GM12891 (cell line): ENCODE measurements at regions not wholly inside any gene's neighbourhood (a gene's known extent, or its start where the extent isn't known, plus 50 kb on each side); places are given as distances from the start of the nearest gene placed in this dataset.

Experiments
- PAX5 ChIP-seq: IDR thresholded peaks from 2 replicates; pipeline ENCODE4 v1.6.1; 2011; ENCODE audit warnings: low read length, moderate library complexity, mild to moderate bottlenecking; ENCODE audit not compliant: insufficient read depth, severe bottlenecking
- POLR2A ChIP-seq: IDR thresholded peaks from 2 replicates; pipeline ENCODE4 v1.6.1; 2011; ENCODE audit warnings: low read depth, low read length, control low read depth
- POLR2AphosphoS5 ChIP-seq: IDR thresholded peaks from 2 replicates; pipeline ENCODE4 v1.6.1; 2011; ENCODE audit warnings: low read depth, low read length, control low read depth
- SPI1 ChIP-seq: IDR thresholded peaks from 2 replicates; pipeline ENCODE4 v1.6.1; 2011; ENCODE audit warnings: low read depth, low read length, control low read depth
- TAF1 ChIP-seq: IDR thresholded peaks from 2 replicates; pipeline ENCODE4 v1.6.1; 2011; ENCODE audit warnings: low read depth, low read length, control low read depth

- TF ChIP-seq POLR2AphosphoS5 (no peak), PAX5 (no peak), POLR2A (no peak), TAF1 (no peak), SPI1 (no peak)
These were observed 109.5 kb upstream of the RAD23B start for GRCh38 chr9:107173422-107174180.
